ENCODE measurements at regions not wholly inside any gene's neighbourhood (a gene's known extent, or its start where the extent isn't known, plus 50 kb on each side); places are given as distances from the start of the nearest gene placed in this dataset.

DNA sequence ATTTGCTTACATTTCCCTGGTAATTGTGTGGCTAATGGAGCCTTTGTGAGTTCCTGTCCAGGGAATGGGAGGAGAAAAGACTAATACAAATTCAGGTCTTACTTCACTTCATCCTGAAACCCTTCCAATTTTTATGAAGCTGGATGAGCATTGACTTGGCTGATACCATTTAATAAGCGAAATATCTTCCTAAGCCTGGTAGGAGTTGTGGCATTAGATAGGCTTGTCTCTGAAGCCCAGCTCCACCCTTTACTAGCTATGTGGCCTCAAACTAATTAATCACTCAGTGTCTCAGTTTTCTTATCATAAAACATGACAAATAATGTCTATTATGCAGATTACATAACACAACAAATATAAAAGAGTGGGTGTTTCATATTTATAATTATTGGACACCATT is 106.3 kb downstream of the FGF9 start:
- TF ChIP-seq, protein P1, sequence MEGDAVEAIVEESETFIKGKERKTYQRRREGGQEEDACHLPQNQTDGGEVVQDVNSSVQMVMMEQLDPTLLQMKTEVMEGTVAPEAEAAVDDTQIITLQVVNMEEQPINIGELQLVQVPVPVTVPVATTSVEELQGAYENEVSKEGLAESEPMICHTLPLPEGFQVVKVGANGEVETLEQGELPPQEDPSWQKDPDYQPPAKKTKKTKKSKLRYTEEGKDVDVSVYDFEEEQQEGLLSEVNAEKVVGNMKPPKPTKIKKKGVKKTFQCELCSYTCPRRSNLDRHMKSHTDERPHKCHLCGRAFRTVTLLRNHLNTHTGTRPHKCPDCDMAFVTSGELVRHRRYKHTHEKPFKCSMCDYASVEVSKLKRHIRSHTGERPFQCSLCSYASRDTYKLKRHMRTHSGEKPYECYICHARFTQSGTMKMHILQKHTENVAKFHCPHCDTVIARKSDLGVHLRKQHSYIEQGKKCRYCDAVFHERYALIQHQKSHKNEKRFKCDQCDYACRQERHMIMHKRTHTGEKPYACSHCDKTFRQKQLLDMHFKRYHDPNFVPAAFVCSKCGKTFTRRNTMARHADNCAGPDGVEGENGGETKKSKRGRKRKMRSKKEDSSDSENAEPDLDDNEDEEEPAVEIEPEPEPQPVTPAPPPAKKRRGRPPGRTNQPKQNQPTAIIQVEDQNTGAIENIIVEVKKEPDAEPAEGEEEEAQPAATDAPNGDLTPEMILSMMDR (IDR thresholded peaks at IDR 0.05), result no peak
- TF ChIP-seq POLR2AphosphoS5 (IDR thresholded peaks at IDR 0.05; ENCODE audit: low read depth, low read length) (no peak), SIN3A (IDR thresholded peaks at IDR 0.05; ENCODE audit: borderline replicate concordance, insufficient read depth, low read depth, low read length) (no peak)
